Mesenchymal stem cell (in vitro differentiated cells and primary cell): ENCODE measurements at regions not wholly inside any gene's neighbourhood (a gene's known extent, or its start where the extent isn't known, plus 50 kb on each side); places are given as distances from the start of the nearest gene placed in this dataset.
"Not testable (repeated sequence)": the region's sequence is repeated elsewhere in the genome, so short reads cannot be mapped to it uniquely, and the experiment has no call there.

Experiments used
- DNase-seq: peaks from one replicate; pipeline ENCODE4 v3.0.0-alpha.2; 2013
- H2AFZ ChIP-seq: one replicate; pipeline ENCODE4 v1.6.1; 2013; ENCODE audit warnings: low read depth, mild to moderate bottlenecking, control low read depth, inconsistent platforms, low read length, moderate library complexity
- H2AK5ac ChIP-seq: 2 replicates; pipeline ENCODE4 v1.6.1; 2013; ENCODE audit warnings: low read length, moderate library complexity, mild to moderate bottlenecking, inconsistent platforms; ENCODE audit not compliant: severe bottlenecking
- H2BK120ac ChIP-seq: one replicate; pipeline ENCODE4 v1.6.1; 2013; ENCODE audit warnings: low read depth, mild to moderate bottlenecking, inconsistent platforms, low read length, moderate library complexity
- H2BK12ac ChIP-seq, 2 experiments: one replicate each; pipeline ENCODE4 v1.6.1; 2013; ENCODE audit warnings: inconsistent platforms in 2 of 2, low read length in 2 of 2, mild to moderate bottlenecking in 2 of 2, moderate library complexity in 2 of 2, control low read depth in 1 of 2
- H2BK15ac ChIP-seq: one replicate; pipeline ENCODE4 v1.6.1; 2013; ENCODE audit warnings: mild to moderate bottlenecking, low read depth, inconsistent platforms; ENCODE audit not compliant: poor library complexity, severe bottlenecking
- H2BK5ac ChIP-seq: 2 replicates; pipeline ENCODE4 v1.6.1; 2013; ENCODE audit warnings: low read depth, mild to moderate bottlenecking, low read length, control low read depth, inconsistent platforms; ENCODE audit not compliant: poor library complexity, severe bottlenecking
- H3K14ac ChIP-seq, 2 experiments: one replicate each; pipeline ENCODE4 v1.6.1; 2013; ENCODE audit warnings: inconsistent platforms in 2 of 2, low read length in 2 of 2, control low read depth in 1 of 2, mild to moderate bottlenecking in 1 of 2, moderate library complexity in 1 of 2
- H3K18ac ChIP-seq, 2 experiments: one replicate each; pipeline ENCODE4 v1.6.1; 2013; ENCODE audit warnings: inconsistent platforms in 2 of 2, low read length in 2 of 2, control low read depth in 1 of 2, low read depth in 1 of 2, mild to moderate bottlenecking in 1 of 2
- H3K23ac ChIP-seq, 2 experiments: one replicate each; pipeline ENCODE4 v1.6.1; 2013; ENCODE audit warnings: inconsistent platforms in 2 of 2, low read length in 2 of 2, mild to moderate bottlenecking in 2 of 2, moderate library complexity in 2 of 2, control low read depth in 1 of 2
- H3K27ac ChIP-seq: 2 replicates; pipeline ENCODE4 v1.5.1; 2013; ENCODE audit warnings: mild to moderate bottlenecking, moderate library complexity, low read length, control low read depth, inconsistent platforms; ENCODE audit not compliant: poor library complexity, severe bottlenecking
- H3K27me3 ChIP-seq, 2 experiments: 2 replicates each; pipeline versions ENCODE4 v1.6.1 to v1.7.0; 2013; ENCODE audit warnings: low read length in 2 of 2, mild to moderate bottlenecking in 2 of 2, moderate library complexity in 2 of 2, control low read depth in 1 of 2, inconsistent platforms in 1 of 2; ENCODE audit not compliant: control insufficient read depth in 1 of 2, insufficient read depth in 1 of 2
- H3K36me3 ChIP-seq, 2 experiments: 2 replicates each; pipeline versions ENCODE4 v1.6.1 to v1.7.0; 2013; ENCODE audit warnings: low read length in 2 of 2, control low read depth in 1 of 2, inconsistent platforms in 1 of 2, low read depth in 1 of 2, mild to moderate bottlenecking in 1 of 2; ENCODE audit not compliant: insufficient read depth in 2 of 2, control insufficient read depth in 1 of 2
- H3K4ac ChIP-seq, 2 experiments: one replicate each; pipeline ENCODE4 v1.6.1; 2013; ENCODE audit warnings: inconsistent platforms in 2 of 2, low read length in 2 of 2, mild to moderate bottlenecking in 2 of 2, moderate library complexity in 2 of 2, control low read depth in 1 of 2, low read depth in 1 of 2
- H3K4me1 ChIP-seq: 2 replicates; pipeline ENCODE4 v1.6.1; 2013; ENCODE audit warnings: low read depth, low read length, control low read depth; ENCODE audit not compliant: control insufficient read depth, insufficient read depth
- H3K4me2 ChIP-seq: 2 replicates; pipeline ENCODE4 v1.6.1; 2013; ENCODE audit warnings: low read length, mild to moderate bottlenecking, inconsistent platforms; ENCODE audit not compliant: poor library complexity, severe bottlenecking
- H3K4me3 ChIP-seq, 2 experiments: 2 replicates each; pipeline versions ENCODE4 v1.5.1 to v1.7.0; 2013; ENCODE audit warnings: low read length in 2 of 2, mild to moderate bottlenecking in 2 of 2, control low read depth in 1 of 2, low read depth in 1 of 2; ENCODE audit not compliant: insufficient read depth in 1 of 2
- H3K79me1 ChIP-seq: replicated peaks from 2 replicates; pipeline ENCODE4 v1.6.1; 2013; ENCODE audit warnings: mild to moderate bottlenecking, control low read depth, low read length, inconsistent platforms; ENCODE audit not compliant: poor library complexity, severe bottlenecking
- H3K9ac ChIP-seq: 2 replicates; pipeline ENCODE4 v1.7.0; 2013; ENCODE audit warnings: mild to moderate bottlenecking, low read length, moderate library complexity
- H3K9me3 ChIP-seq: 2 replicates; pipeline ENCODE4 v1.7.0; 2013; ENCODE audit warnings: mild to moderate bottlenecking, low read length; ENCODE audit not compliant: control insufficient read depth
- H4K8ac ChIP-seq: one replicate; pipeline ENCODE4 v1.6.1; 2013; ENCODE audit warnings: inconsistent platforms, mild to moderate bottlenecking, low read length, moderate library complexity
- H4K91ac ChIP-seq: one replicate; pipeline ENCODE4 v1.6.1; 2013; ENCODE audit warnings: mild to moderate bottlenecking, low read length, inconsistent platforms
- WGBS: methylation state at CpG from one replicate; pipeline ENCODE4 v1.1.7; 2013; ENCODE audit warnings: mixed read lengths; 5-methylcytosine and 5-hydroxymethylcytosine counted together

- H3K4me3 ChIP-seq, H4K8ac ChIP-seq, H3K27me3 ChIP-seq, H2AK5ac ChIP-seq, H2BK12ac ChIP-seq, H2AFZ ChIP-seq, H3K27ac ChIP-seq, H3K4ac ChIP-seq, H2BK120ac ChIP-seq, H3K18ac ChIP-seq, H2BK5ac ChIP-seq, H3K4me1 ChIP-seq, DNase-seq, H4K91ac ChIP-seq, H3K14ac ChIP-seq, H3K4me2 ChIP-seq, H3K36me3 ChIP-seq, H3K23ac ChIP-seq, H3K79me1 ChIP-seq, H3K9ac ChIP-seq, H3K9me3 ChIP-seq, H2BK15ac ChIP-seq: not testable (repeated sequence)
- WGBS: no CpG with 5 or more reads among the region's 3 CpGs
These were observed 454.5 kb upstream of the FAM174A start for GRCh38 chr5:100080703-100081102.

GRCh38 chr5:100079163-100079562 is 456.0 kb upstream of the FAM174A start:
- not testable (repeated sequence) for H3K9ac ChIP-seq, H2BK15ac ChIP-seq, H3K36me3 ChIP-seq, H3K4ac ChIP-seq, H3K9me3 ChIP-seq, H3K23ac ChIP-seq, H3K27ac ChIP-seq, H2AFZ ChIP-seq, H4K91ac ChIP-seq, H2BK5ac ChIP-seq, H4K8ac ChIP-seq, DNase-seq, H3K4me1 ChIP-seq, H3K27me3 ChIP-seq, H2AK5ac ChIP-seq, H3K4me3 ChIP-seq, H3K4me2 ChIP-seq, H2BK120ac ChIP-seq, H3K79me1 ChIP-seq, H2BK12ac ChIP-seq, H3K18ac ChIP-seq, H3K14ac ChIP-seq
- no CpG with 5 or more reads among the region's 1 CpG for WGBS

- H3K27ac ChIP-seq, H2BK120ac ChIP-seq, H3K4me2 ChIP-seq, H3K4ac ChIP-seq, H4K91ac ChIP-seq, H3K9ac ChIP-seq, DNase-seq, H2BK15ac ChIP-seq, H3K9me3 ChIP-seq, H2AK5ac ChIP-seq, H2AFZ ChIP-seq, H2BK5ac ChIP-seq, H2BK12ac ChIP-seq, H3K14ac ChIP-seq, H3K18ac ChIP-seq, H3K27me3 ChIP-seq, H3K79me1 ChIP-seq, H3K4me3 ChIP-seq, H3K4me1 ChIP-seq, H3K23ac ChIP-seq, H4K8ac ChIP-seq, H3K36me3 ChIP-seq: not testable (repeated sequence)
- 100% methylated on average over 1 of the region's 17 CpGs for WGBS
These were observed 469.2 kb upstream of the FAM174A start for GRCh38 chr5:100066020-100066419.

- no peak for DNase-seq
- H2AFZ ChIP-seq: no peak overlapping the region
- no peak overlapping the region for H2BK5ac ChIP-seq
- no peaks in the 10 kb centered on the region for H3K79me1 ChIP-seq
- H2BK12ac ChIP-seq: no peak overlapping the region
- H2BK120ac ChIP-seq: no peak overlapping the region
- no peak overlapping the region for H3K14ac ChIP-seq
- H3K27me3 ChIP-seq: no peaks in the 10 kb centered on the region
- H3K18ac ChIP-seq: no peak overlapping the region
- H3K4me3 ChIP-seq: no peak overlapping the region
- H2AK5ac ChIP-seq: no peak overlapping the region
- no peak overlapping the region for H3K27ac ChIP-seq
- H4K91ac ChIP-seq: no peak overlapping the region
- no peak overlapping the region for H2BK15ac ChIP-seq
- no peaks in the 10 kb centered on the region for H3K4me1 ChIP-seq
- H3K4me2 ChIP-seq: no peak overlapping the region
- no peak overlapping the region for H3K23ac ChIP-seq
- H3K9me3 ChIP-seq: no peaks in the 10 kb centered on the region
- no peak overlapping the region for H3K4ac ChIP-seq
- H3K9ac ChIP-seq: no peak overlapping the region
- WGBS: no CpG with 5 or more reads among the region's 2 CpGs
- H3K36me3 ChIP-seq: no peaks in the 10 kb centered on the region
- no peak overlapping the region for H4K8ac ChIP-seq
These were observed 491.7 kb upstream of the FAM174A start for GRCh38 chr5:100043475-100043874.
